ENCODE measurements at regions not wholly inside any gene's neighbourhood (a gene's known extent, or its start where the extent isn't known, plus 50 kb on each side); places are given as distances from the start of the nearest gene placed in this dataset.

- Histone ChIP-seq H3K4me1 (ENCODE audit: low read depth) (peaks cover 4% of the 10 kb centered on the region), H3K9me3 (ENCODE audit: low read depth) (no peaks in the 10 kb centered on the region), H3K27ac (no peak overlapping the region), H3K4me3 (no peak overlapping the region), H3K27me3 (no peaks in the 10 kb centered on the region), H3K36me3 (no peaks in the 10 kb centered on the region)
- no peak for TF ChIP-seq CTCF (IDR thresholded peaks at IDR 0.05; ENCODE audit: low read depth, low read length)
- peak in 1 of 2 donors; percentile 22 for DNase-seq (ENCODE audit: low read depth in 1 of 2, low spot score in 1 of 2)
These were observed 469.8 kb upstream of the ACVR2A start for GRCh38 chr2:147375073-147375472.

GRCh38 chr2:147374423-147374811, 470.4 kb upstream of the ACVR2A start:
- Histone ChIP-seq H3K36me3 (no peaks in the 10 kb centered on the region), H3K4me1 (ENCODE audit: low read depth) (peaks cover 4% of the 10 kb centered on the region), H3K27ac (no peak overlapping the region), H3K4me3 (no peak overlapping the region), H3K27me3 (no peaks in the 10 kb centered on the region), H3K9me3 (ENCODE audit: low read depth) (no peaks in the 10 kb centered on the region)
- DNase-seq (ENCODE audit: low read depth in 1 of 2, low spot score in 1 of 2), result peak in 1 of 2 donors; percentile 56
- TF ChIP-seq CTCF (IDR thresholded peaks at IDR 0.05; ENCODE audit: low read depth, low read length), result no peak

- no peaks in the 10 kb centered on the region for H3K9me3 ChIP-seq (ENCODE audit: low read depth)
- H3K4me1 ChIP-seq (ENCODE audit: low read depth), result peaks cover 4% of the 10 kb centered on the region
- H3K36me3 ChIP-seq, result no peaks in the 10 kb centered on the region
- H3K27me3 ChIP-seq, result no peaks in the 10 kb centered on the region
- no peak overlapping the region for H3K4me3 ChIP-seq
- TF ChIP-seq CTCF (IDR thresholded peaks at IDR 0.05; ENCODE audit: low read depth, low read length), result no peak
- no peak overlapping the region for H3K27ac ChIP-seq
- DNase-seq (ENCODE audit: low read depth in 1 of 2, low spot score in 1 of 2), result no peak
These were observed 470.9 kb upstream of the ACVR2A start for GRCh38 chr2:147373800-147374422.

GRCh38 chr2:147368306-147368705, 476.5 kb upstream of the ACVR2A start:
- TF ChIP-seq CTCF (IDR thresholded peaks at IDR 0.05; ENCODE audit: low read depth, low read length), result no peak

GRCh38 chr2:147366279-147366678, 478.6 kb upstream of the ACVR2A start:
- no peak for TF ChIP-seq CTCF (IDR thresholded peaks at IDR 0.05; ENCODE audit: low read depth, low read length)
- DNase-seq (ENCODE audit: low read depth in 1 of 2, low spot score in 1 of 2), result no peak
- Histone ChIP-seq H3K27ac (no peak overlapping the region), H3K27me3 (no peaks in the 10 kb centered on the region), H3K9me3 (ENCODE audit: low read depth) (no peaks in the 10 kb centered on the region), H3K4me1 (ENCODE audit: low read depth) (no peaks in the 10 kb centered on the region), H3K36me3 (no peaks in the 10 kb centered on the region), H3K4me3 (no peak overlapping the region)

More at GRCh38 chr2:147368306-147368705, 476.5 kb upstream of the ACVR2A start:
- no peaks in the 10 kb centered on the region for H3K27me3 ChIP-seq
- H3K36me3 ChIP-seq, result no peaks in the 10 kb centered on the region
- peaks cover 4% of the 10 kb centered on the region for H3K4me1 ChIP-seq (ENCODE audit: low read depth)
- H3K4me3 ChIP-seq, result no peak overlapping the region
- no peaks in the 10 kb centered on the region for H3K9me3 ChIP-seq (ENCODE audit: low read depth)
- peak in 1 of 2 donors; percentile 57 for DNase-seq (ENCODE audit: low read depth in 1 of 2, low spot score in 1 of 2)
- H3K27ac ChIP-seq, result no peak overlapping the region
